SK-N-SH (cell line): ENCODE measurements at regions not wholly inside any gene's neighbourhood (a gene's known extent, or its start where the extent isn't known, plus 50 kb on each side); places are given as distances from the start of the nearest gene placed in this dataset.

Experiments used
- CTCF ChIA-PET: fragments of 300-600, 350-600 bp; formaldehyde crosslinking; extraction: SDS; loops from one replicate; lab custom pipeline; 2021; lab: Yijun Ruan, JAX
- POLR2A ChIA-PET: fragments of 350-600 bp; sonication (Branson Sonifier 250); formaldehyde crosslinking; extraction: SDS; loops from one replicate; lab custom pipeline; 2020; ENCODE audit warnings: antibody characterized with exemption, inconsistent platforms; lab: Yijun Ruan, JAX
- DNase-seq: peaks from one replicate; pipeline ENCODE4 v3.0.0; 2012
- H2AFZ ChIP-seq: fragments of 200-600 bp; sonication (generic); 2 replicates; pipeline ENCODE4 v1.8.1; 2016; ENCODE audit warnings: antibody characterized with exemption, mild to moderate bottlenecking, low read depth
- H3F3A ChIP-seq: fragments of 200-600 bp; sonication (generic); replicated peaks from 2 replicates; pipeline ENCODE3; 2016; ENCODE audit warnings: antibody characterized with exemption, mild to moderate bottlenecking; ENCODE audit not compliant: insufficient read depth
- H3K27ac ChIP-seq, 2 experiments: fragments of 200-500 bp in 1 of 2; fragments of 200-600 bp in 1 of 2; sonication (Bioruptor generic) in 1 of 2; sonication (generic), shearing (Covaris generic) in 1 of 2; 2 replicates each; pipeline versions ENCODE4 v1.5.1 to v1.6.1; 2014 to 2016; ENCODE audit warnings: low read depth in 2 of 2, inconsistent platforms in 1 of 2, low read length in 1 of 2, mild to moderate bottlenecking in 1 of 2, mixed read lengths in 1 of 2
- H3K27me3 ChIP-seq: fragments of 200-600 bp; sonication (generic), shearing (Covaris generic); 2 replicates; pipeline ENCODE4 v1.6.1; 2016; ENCODE audit warnings: mixed run types; ENCODE audit not compliant: insufficient read depth
- H3K36me3 ChIP-seq, 2 experiments: fragments of 200-500 bp in 1 of 2; fragments of 200-600 bp in 1 of 2; sonication (Bioruptor generic) in 1 of 2; sonication (generic) in 1 of 2; replicated peaks in 1 of 2; 2 replicates each; pipeline versions ENCODE3 to v1.5.1; 2014 to 2016; ENCODE audit warnings: low read length in 1 of 2, mild to moderate bottlenecking in 1 of 2; ENCODE audit not compliant: insufficient read depth in 2 of 2, control insufficient read depth in 1 of 2
- H3K4me1 ChIP-seq, 2 experiments: fragments of 200-500 bp in 1 of 2; fragments of 200-600 bp in 1 of 2; sonication (Bioruptor generic) in 1 of 2; sonication (generic), shearing (Covaris generic) in 1 of 2; 2 replicates each; pipeline versions ENCODE4 v1.5.1 to v1.6.1; 2014 to 2016; ENCODE audit warnings: low read depth in 1 of 2, low read length in 1 of 2, mixed run types in 1 of 2; ENCODE audit not compliant: insufficient read depth in 2 of 2, control insufficient read depth in 1 of 2
- H3K4me2 ChIP-seq: fragments of 200-600 bp; sonication (generic), shearing (Covaris generic); 2 replicates; pipeline ENCODE4 v1.6.1; 2017; ENCODE audit warnings: mixed run types
- H3K4me3 ChIP-seq, 2 experiments: fragments of 200-500 bp in 1 of 2; fragments of 200-600 bp in 1 of 2; sonication (Bioruptor generic) in 1 of 2; sonication (generic), shearing (Covaris generic) in 1 of 2; 2 replicates each; pipeline versions ENCODE4 v1.5.1 to v1.8.1; 2014 to 2016; ENCODE audit warnings: low read depth in 2 of 2, inconsistent platforms in 1 of 2, low read length in 1 of 2, mild to moderate bottlenecking in 1 of 2, mixed read lengths in 1 of 2, moderate library complexity in 1 of 2
- H3K79me2 ChIP-seq: fragments of 200-600 bp; sonication (generic); 2 replicates; pipeline ENCODE4 v1.8.1; 2017; ENCODE audit warnings: mild to moderate bottlenecking; ENCODE audit not compliant: insufficient read depth
- H3K9ac ChIP-seq: fragments of 200-600 bp; sonication (generic); 2 replicates; pipeline ENCODE4 v1.6.1; 2017; ENCODE audit warnings: mixed run types
- H3K9me2 ChIP-seq: fragments of 200-600 bp; sonication (generic); 2 replicates; pipeline ENCODE4 v1.6.1; 2017; ENCODE audit warnings: mixed run types
- H3K9me3 ChIP-seq: fragments of 200-600 bp; sonication (generic); 2 replicates; pipeline ENCODE4 v1.6.1; 2017; ENCODE audit warnings: mixed run types, mild to moderate bottlenecking, moderate library complexity
- H4K20me1 ChIP-seq: fragments of 200-600 bp; sonication (generic); 2 replicates; pipeline ENCODE4 v1.6.1; 2017; ENCODE audit warnings: mild to moderate bottlenecking, mixed run types; ENCODE audit not compliant: insufficient read depth
- CHD2 ChIP-seq: fragments of 150-350 bp; IDR thresholded peaks from 2 replicates; pipeline ENCODE4 v1.6.1; 2018; ENCODE audit warnings: low read length; ENCODE audit not compliant: partially characterized antibody
- ELF1 ChIP-seq: IDR thresholded peaks from 2 replicates; pipeline ENCODE4 v1.4.0; 2012
- EP300 ChIP-seq, 2 experiments: IDR thresholded peaks; 2 replicates each; pipeline versions ENCODE4 v1.4.0 to v1.6.1; 2012; ENCODE audit warnings: borderline replicate concordance in 1 of 2, low read depth in 1 of 2, low read length in 1 of 2
- FOXM1 ChIP-seq: IDR thresholded peaks from 2 replicates; pipeline ENCODE4 v1.4.0; 2012; ENCODE audit warnings: low read depth, mild to moderate bottlenecking
- GABPA ChIP-seq: IDR thresholded peaks from 2 replicates; pipeline ENCODE4 v1.4.0; 2012; ENCODE audit warnings: low read depth, mild to moderate bottlenecking
- GATA2 ChIP-seq: sonication (generic); formaldehyde crosslinking; IDR thresholded peaks from 2 replicates; pipeline ENCODE4 v1.5.0; 2020; ENCODE audit warnings: mild to moderate bottlenecking, missing genetic modification reagents
- JUND ChIP-seq: IDR thresholded peaks from 2 replicates; pipeline ENCODE4 v1.4.0; 2012
- MXI1 ChIP-seq: IDR thresholded peaks from 2 replicates; pipeline ENCODE4 v1.6.1; 2012; ENCODE audit warnings: mild to moderate bottlenecking, low read depth, low read length, improper control_type of control experiment
- NFIC ChIP-seq: IDR thresholded peaks from 2 replicates; pipeline ENCODE4 v1.4.0; 2012; ENCODE audit warnings: borderline replicate concordance
- POLR2AphosphoS5 ChIP-seq: IDR thresholded peaks from 2 replicates; pipeline ENCODE4 v1.6.1; 2012; ENCODE audit warnings: low read depth, low read length
- RFX5 ChIP-seq: IDR thresholded peaks from 2 replicates; pipeline ENCODE4 v1.6.1; 2012; ENCODE audit warnings: mild to moderate bottlenecking, improper control_type of control experiment, low read length
- TCF12 ChIP-seq: IDR thresholded peaks from 2 replicates; pipeline ENCODE4 v1.4.0; 2012
- YY1 ChIP-seq: IDR thresholded peaks from 2 replicates; pipeline ENCODE4 v1.4.0; 2012; ENCODE audit warnings: low read depth, mild to moderate bottlenecking
- WGBS: methylation state at CpG from one replicate; pipeline ENCODE4 v1.1.6; 2017; ENCODE audit warnings: low lambda C conversion rate; 5-methylcytosine and 5-hydroxymethylcytosine counted together
- TF ChIP-seq, protein P1 (sequence below): IDR thresholded peaks from 2 replicates; pipeline ENCODE4 v1.4.0; 2012; ENCODE audit warnings: low read depth, borderline replicate concordance
- TF ChIP-seq, protein P2 (sequence below): IDR thresholded peaks from 2 replicates; pipeline ENCODE4; 2012
- TF ChIP-seq, protein P3 (sequence below): IDR thresholded peaks from 2 replicates; pipeline ENCODE4 v1.6.1; 2012; ENCODE audit warnings: mild to moderate bottlenecking, low read depth, low read length, moderate library complexity

DNA sequence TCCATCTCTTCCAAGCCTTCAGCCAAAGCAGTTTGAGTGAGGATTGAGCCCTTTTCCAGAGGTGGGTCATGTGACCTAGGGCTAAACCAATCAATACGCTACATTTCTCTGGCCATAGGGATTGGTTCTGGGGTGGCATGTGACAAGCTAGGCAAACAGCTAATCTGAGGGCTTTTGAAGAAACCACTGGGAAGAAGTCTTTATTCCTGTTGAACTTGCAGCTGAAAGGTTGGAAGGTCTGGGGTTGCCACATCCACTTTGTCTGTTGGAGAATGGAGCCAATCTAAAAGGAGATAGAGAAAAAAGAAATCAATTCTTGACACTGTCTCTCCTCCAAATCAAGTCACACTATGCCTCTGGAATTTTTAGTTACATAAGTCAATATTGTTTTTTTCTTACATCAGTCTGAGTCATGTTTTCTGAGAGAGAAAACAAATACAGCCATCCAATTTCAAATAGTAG, 637.8 kb upstream of the WWC1 start:
- H3K9me3 ChIP-seq: no peaks in the 10 kb centered on the region
- H3K4me1 ChIP-seq: peaks cover 0 to 14% of the 10 kb centered on the region in 2 experiments; a peak in 1 of 4 replicates
- ChIA-PET CTCF (no interaction called here), POLR2A (no interaction called here)
- no peaks in the 10 kb centered on the region for H4K20me1 ChIP-seq
- peak overlapping the region in 1 of 2 experiments; percentile 31; a peak in 2 of 4 replicates for H3K27ac ChIP-seq
- no peak for DNase-seq
- no peak for TF ChIP-seq NFIC
- TF ChIP-seq, protein P1, sequence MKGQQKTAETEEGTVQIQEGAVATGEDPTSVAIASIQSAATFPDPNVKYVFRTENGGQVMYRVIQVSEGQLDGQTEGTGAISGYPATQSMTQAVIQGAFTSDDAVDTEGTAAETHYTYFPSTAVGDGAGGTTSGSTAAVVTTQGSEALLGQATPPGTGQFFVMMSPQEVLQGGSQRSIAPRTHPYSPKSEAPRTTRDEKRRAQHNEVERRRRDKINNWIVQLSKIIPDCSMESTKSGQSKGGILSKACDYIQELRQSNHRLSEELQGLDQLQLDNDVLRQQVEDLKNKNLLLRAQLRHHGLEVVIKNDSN: peak; percentile 41; the same call in 1 of the 2 replicates
- H3K9ac ChIP-seq: no peak overlapping the region
- no peaks in the 10 kb centered on the region for H3K79me2 ChIP-seq
- H3F3A ChIP-seq: peaks cover 8% of the 10 kb centered on the region
- H3K9me2 ChIP-seq: no peaks in the 10 kb centered on the region
- WGBS: 100% methylated on average over 1 of the region's 1 CpG
- no peaks in the 10 kb centered on the region for H3K36me3 ChIP-seq
- H2AFZ ChIP-seq: no peak overlapping the region
- no peak overlapping the region for H3K4me3 ChIP-seq
- no peak overlapping the region for H3K4me2 ChIP-seq
- no peaks in the 10 kb centered on the region for H3K27me3 ChIP-seq

DNA sequence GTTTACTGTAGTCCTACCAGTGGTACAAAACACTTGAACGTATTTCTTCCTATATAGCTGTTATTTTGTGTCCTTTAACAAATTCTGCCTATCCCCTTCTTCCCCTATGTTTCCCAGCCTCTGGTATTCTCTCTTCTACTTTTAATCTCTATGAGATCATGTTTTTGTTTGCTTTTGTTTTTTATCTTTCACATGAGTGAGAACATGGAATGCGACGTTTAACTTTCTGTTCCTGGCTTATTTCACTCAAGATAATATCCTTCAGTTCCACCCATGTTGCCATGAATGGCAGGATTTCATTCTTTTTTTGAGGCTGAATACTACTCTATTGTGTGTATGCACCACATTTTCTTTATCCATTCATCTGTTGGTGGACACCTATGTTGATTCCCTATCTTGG, 634.4 kb upstream of the WWC1 start:
- H3K9me2 ChIP-seq: no peaks in the 10 kb centered on the region
- no peak for DNase-seq
- TF ChIP-seq, protein P1: no peak
- TF ChIP-seq MXI1: no peak
- no peak for TF ChIP-seq JUND
- TF ChIP-seq, protein P2, sequence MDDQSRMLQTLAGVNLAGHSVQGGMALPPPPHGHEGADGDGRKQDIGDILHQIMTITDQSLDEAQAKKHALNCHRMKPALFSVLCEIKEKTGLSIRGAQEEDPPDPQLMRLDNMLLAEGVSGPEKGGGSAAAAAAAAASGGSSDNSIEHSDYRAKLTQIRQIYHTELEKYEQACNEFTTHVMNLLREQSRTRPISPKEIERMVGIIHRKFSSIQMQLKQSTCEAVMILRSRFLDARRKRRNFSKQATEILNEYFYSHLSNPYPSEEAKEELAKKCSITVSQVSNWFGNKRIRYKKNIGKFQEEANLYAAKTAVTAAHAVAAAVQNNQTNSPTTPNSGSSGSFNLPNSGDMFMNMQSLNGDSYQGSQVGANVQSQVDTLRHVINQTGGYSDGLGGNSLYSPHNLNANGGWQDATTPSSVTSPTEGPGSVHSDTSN: no peak
- TF ChIP-seq RFX5: no peak
- TF ChIP-seq POLR2AphosphoS5: no peak
- TF ChIP-seq TCF12: no peak
- TF ChIP-seq FOXM1: no peak
- TF ChIP-seq, protein P3, sequence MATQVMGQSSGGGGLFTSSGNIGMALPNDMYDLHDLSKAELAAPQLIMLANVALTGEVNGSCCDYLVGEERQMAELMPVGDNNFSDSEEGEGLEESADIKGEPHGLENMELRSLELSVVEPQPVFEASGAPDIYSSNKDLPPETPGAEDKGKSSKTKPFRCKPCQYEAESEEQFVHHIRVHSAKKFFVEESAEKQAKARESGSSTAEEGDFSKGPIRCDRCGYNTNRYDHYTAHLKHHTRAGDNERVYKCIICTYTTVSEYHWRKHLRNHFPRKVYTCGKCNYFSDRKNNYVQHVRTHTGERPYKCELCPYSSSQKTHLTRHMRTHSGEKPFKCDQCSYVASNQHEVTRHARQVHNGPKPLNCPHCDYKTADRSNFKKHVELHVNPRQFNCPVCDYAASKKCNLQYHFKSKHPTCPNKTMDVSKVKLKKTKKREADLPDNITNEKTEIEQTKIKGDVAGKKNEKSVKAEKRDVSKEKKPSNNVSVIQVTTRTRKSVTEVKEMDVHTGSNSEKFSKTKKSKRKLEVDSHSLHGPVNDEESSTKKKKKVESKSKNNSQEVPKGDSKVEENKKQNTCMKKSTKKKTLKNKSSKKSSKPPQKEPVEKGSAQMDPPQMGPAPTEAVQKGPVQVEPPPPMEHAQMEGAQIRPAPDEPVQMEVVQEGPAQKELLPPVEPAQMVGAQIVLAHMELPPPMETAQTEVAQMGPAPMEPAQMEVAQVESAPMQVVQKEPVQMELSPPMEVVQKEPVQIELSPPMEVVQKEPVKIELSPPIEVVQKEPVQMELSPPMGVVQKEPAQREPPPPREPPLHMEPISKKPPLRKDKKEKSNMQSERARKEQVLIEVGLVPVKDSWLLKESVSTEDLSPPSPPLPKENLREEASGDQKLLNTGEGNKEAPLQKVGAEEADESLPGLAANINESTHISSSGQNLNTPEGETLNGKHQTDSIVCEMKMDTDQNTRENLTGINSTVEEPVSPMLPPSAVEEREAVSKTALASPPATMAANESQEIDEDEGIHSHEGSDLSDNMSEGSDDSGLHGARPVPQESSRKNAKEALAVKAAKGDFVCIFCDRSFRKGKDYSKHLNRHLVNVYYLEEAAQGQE: no peak
- TF ChIP-seq GABPA: no peak
- TF ChIP-seq YY1: no peak
- TF ChIP-seq CHD2: no peak
- TF ChIP-seq GATA2: no peak
- TF ChIP-seq EP300 (IDR thresholded peaks at IDR 0.05; ENCODE audit: borderline replicate concordance in 1 of 2, low read depth in 1 of 2, low read length in 1 of 2): no peak
- TF ChIP-seq ELF1: no peak
- H3K4me2 ChIP-seq: no peak overlapping the region
- H3K4me1 ChIP-seq: peaks cover 0 to 14% of the 10 kb centered on the region in 2 experiments; a peak in 1 of 4 replicates
- H3F3A ChIP-seq: peaks cover 8% of the 10 kb centered on the region
- no peak overlapping the region for H3K27ac ChIP-seq
- no peaks in the 10 kb centered on the region for H3K27me3 ChIP-seq
- POLR2A ChIA-PET: no interaction called here
- no peak overlapping the region for H2AFZ ChIP-seq
- WGBS: 82% methylated on average over 3 of the region's 3 CpGs
- no peaks in the 10 kb centered on the region for H3K36me3 ChIP-seq
- no peak overlapping the region for H3K4me3 ChIP-seq
- CTCF ChIA-PET: no interaction called here
- no peaks in the 10 kb centered on the region for H4K20me1 ChIP-seq
- H3K9ac ChIP-seq: no peak overlapping the region
- no peaks in the 10 kb centered on the region for H3K9me3 ChIP-seq
- H3K79me2 ChIP-seq: no peaks in the 10 kb centered on the region
